Brain pericyte (primary cell): ENCODE measurements at regions not wholly inside any gene's neighbourhood (a gene's known extent, or its start where the extent isn't known, plus 50 kb on each side); places are given as distances from the start of the nearest gene placed in this dataset.

Source experiments
- DNase-seq: peaks from one replicate; pipeline ENCODE4 v3.0.0-alpha.2; 2012; ENCODE audit warnings: low read depth, low spot score

- DNase-seq = no peak
Measured at GRCh38 chr4:125140966-125141495, 173.7 kb upstream of the FAT4 start.

GRCh38 chr4:125135652-125136051, 179.1 kb upstream of the FAT4 start:
- DNase-seq = no peak

- no peak for DNase-seq
Measured at GRCh38 chr4:125132729-125133128, 182.0 kb upstream of the FAT4 start.

GRCh38 chr4:125131891-125132680, 182.7 kb upstream of the FAT4 start:
- no peak for DNase-seq

DNA sequence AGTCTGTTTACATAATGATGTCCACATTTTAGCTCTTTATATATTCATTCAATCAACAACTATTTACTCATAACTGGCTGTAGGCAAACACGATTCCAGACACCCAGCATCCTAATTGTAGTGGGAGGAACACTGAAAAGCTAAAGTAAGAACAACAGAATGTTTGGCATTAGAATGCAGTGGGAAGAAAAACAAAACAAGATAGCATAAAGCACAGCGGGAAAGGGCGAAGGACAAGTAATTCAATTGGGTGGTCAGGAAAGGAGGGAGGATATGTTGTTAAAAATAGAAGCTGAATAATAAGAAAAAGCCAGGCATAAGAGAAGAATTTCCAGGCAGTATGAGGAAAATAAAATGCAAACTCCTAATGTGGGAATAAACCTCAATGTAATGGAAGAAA, 189.5 kb upstream of the FAT4 start:
- peak; percentile 37 for DNase-seq

DNA sequence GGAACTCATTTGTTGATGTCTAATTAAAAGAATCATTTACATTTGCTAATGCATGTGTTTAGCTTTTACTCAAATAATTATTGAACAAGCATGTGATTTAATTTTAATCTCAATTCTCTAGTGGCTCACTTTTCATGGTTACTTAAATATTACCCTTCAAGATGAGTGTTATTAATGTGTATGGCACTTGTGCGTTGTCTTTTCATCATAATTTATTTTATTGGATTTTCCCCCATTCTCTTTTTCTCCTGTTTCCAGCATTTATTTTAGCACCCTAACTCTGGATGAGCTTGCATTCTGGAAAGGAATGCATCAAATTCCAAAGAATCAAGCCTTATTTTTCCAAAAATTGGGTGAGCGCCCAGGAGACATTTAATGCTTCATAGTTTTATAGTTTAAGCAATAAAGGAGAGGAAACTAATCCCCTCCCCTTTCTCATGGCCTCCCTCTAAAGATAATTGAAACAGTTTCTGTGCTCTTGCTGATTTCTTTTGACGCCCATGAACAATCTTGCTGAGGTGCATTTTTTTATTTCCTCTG, 191.1 kb upstream of the FAT4 start:
- DNase-seq = no peak

- DNase-seq = no peak
Measured at GRCh38 chr4:125121581-125121980, 193.2 kb upstream of the FAT4 start.

DNA sequence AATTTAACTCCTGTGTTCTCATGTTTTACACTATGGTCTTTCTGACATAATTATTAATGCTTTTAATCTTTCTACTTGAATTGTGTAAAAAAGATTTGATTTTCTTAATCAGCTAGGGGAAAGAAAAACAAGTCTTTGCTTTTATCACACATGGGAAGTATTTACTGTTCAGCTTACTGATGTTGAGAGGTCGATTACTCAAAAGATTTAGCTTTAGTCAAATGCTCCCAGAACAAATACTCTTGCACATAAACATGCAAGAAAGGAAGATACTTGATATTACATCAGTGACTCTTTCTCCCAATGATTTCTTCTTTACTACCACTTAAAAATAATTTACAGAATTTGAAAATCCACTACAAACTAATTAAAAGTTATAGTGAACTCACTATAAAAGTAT, 198.3 kb upstream of the FAT4 start:
- DNase-seq = no peak

DNA sequence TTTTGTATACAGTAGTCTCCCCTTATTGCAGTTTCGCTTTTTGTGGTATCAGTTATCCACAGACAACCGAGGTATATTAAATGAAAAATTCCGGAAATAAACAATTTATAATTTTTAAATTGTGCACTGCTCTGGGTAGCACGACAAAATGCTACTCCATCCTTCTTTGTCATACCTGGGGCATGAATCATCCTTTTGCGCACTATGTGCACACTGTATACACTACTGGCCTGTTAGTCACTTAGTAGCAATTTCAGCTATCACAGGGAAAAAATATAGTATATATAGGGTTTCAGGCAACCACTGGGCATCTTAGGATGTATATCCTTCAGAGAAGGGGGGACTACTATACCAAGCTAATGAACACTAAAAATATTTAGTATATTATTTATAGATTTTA, 198.8 kb upstream of the FAT4 start:
- DNase-seq = no peak

DNA sequence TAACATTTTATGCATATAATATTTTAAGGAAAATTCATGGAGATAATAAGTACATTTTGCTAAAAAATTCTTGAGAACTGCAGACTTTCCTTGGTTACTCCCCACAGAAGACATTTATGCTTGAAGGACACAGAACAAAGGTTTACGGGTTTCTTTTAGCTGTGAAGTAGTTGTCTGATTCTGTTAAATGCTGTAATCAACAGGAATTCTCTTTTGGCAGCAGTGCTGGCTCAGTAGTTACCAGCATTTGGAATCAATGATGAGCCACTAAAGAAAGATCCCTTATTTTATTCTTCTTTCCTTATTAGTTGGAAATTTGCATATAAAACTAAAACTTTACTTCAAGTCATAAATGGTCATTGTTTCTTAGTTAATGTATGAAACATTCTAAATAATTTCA, 199.3 kb upstream of the FAT4 start:
- DNase-seq = no peak

- no peak for DNase-seq
Measured at GRCh38 chr4:125112536-125112935, 202.2 kb upstream of the FAT4 start.

- no peak for DNase-seq
Measured at GRCh38 chr4:125111323-125111722, 203.4 kb upstream of the FAT4 start.

- DNase-seq = no peak
Measured at GRCh38 chr4:125105561-125105960, 209.2 kb upstream of the FAT4 start.

GRCh38 chr4:125104616-125105015, 210.1 kb upstream of the FAT4 start:
- DNase-seq = no peak

DNA sequence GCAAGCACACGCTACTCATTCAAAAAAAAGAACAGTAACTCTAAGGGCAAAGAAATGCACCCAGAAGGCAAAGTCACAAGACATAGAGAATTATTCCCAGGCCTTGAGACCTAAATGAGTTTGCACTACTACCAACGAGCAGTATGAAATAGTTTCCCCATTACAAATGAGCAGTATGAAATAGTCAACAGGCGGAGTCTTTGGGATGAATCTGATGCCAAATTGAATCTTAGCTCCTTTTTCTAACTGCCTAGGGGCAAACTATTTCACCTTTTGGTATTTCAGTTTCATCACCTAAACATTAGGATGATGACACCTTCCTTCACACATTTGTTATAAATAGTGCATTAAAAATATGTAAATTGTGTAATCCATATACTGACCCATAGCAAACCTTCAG, 213.0 kb upstream of the FAT4 start:
- DNase-seq = no peak

DNA sequence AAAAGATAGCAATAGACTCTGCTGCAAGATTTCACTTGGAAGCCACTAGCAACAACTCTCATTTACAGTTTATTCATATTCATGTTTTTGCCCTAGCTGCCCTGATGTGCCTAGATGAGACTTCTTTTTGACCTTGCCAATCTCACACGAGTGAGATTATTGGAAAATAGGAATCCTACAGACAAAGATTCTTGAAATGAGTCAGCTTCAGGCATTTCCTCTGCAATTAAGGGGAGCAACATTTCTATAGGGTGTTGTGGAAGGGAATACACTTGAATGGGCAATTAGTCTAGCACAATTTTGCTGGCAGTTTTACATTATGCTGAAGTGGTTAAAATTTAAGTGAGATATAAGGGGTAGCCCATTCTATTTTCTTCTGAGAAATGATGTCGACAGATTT, 217.0 kb upstream of the FAT4 start:
- DNase-seq = no peak

- DNase-seq = no peak
Measured at GRCh38 chr4:125096662-125097061, 218.1 kb upstream of the FAT4 start.

DNA sequence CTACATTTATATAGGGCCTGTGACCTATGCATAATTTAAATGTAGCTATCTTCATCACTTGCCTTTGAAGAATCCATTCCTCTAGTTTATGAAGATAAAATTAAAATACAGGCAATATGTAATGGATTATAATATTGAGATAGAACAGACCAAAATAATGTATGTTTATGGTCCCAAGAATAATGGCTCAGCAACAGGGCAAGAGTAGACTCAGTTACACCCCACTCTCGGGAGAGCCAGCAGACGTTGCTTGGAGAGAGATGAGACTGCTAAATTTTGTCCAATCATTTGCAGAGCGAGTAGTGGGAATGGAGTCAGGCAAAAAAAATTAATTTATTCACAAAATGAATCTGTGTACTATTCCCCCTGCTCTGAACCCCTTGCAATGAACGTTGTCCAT, 223.2 kb upstream of the FAT4 start:
- no peak for DNase-seq

GRCh38 chr4:125091101-125091500, 223.7 kb upstream of the FAT4 start:
- no peak for DNase-seq

- no peak for DNase-seq
Measured at GRCh38 chr4:125084608-125085007, 230.1 kb upstream of the FAT4 start.

DNA sequence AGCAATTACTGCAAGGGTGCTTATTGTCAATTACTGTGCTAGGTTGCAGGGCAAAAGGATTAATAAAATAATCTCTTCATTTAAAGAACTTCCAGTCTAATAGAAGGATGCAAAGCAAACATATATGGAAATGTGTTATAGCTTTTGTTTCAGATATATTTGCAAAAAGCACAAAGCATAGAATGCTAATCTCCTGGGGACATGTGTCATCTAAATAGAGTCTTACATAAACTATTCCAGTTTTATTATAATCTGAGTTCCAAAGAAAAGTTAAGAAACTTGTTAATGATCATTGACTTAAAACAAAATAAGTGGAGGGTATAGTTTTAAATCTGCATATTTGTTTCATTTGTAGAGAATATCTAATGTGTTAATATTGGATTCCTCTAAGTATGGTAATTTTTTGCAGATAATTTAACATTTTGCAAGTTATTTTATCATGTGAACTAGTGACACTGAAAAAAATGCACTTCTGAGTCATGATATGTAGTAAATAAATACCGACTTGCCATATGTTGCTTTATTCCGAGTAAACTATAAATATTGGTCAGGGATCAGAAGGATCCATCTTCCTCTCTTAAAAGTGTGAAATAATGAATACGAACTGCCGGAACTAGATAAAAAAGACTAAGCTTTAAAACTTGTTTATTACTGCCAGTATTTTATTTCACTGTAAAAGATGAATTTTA, 231.9 kb upstream of the FAT4 start:
- no peak for DNase-seq

DNA sequence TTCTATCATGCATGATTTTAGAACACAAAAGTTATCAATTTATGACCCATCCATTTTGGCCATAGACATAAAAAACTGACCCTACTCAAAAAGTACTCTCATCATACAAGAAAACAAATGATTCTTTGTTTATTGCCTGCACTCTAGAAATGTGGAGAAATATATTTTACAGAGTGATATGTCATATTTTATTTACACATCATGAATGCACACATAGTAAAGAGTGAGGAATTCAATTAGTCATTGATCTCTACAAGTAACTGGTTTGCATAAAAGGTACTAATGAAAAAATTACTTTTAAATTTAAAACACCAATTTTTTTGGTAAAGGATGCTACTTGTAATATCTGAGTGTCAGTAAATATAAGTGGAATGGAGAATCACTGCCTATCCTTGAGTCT, 242.5 kb upstream of the FAT4 start:
- no peak for DNase-seq

DNA sequence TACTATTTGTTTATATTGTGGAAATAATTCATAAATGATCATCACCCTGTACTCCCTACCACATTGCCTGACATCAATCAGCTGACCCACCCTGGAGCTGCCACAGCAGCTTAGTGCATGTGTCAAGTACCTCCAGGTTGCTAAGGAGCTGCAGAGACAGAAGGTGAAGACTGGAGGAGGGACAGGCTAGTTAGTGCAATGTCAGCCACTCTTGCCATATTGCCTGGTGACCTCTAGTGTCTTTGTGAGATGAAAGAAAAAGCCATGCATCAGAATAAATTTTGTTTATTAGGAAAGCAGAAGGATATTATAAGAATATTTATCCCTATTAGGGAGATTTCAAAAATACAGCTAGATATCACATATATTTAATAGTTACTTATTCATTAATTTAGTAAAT, 243.9 kb upstream of the FAT4 start:
- no peak for DNase-seq
